A673 (cell line): ENCODE measurements at regions not wholly inside any gene's neighbourhood (a gene's known extent, or its start where the extent isn't known, plus 50 kb on each side); places are given as distances from the start of the nearest gene placed in this dataset.

Source experiments
- CTCF ChIP-seq: fragments of 300-800, 200-600 bp; sonication (generic); conservative IDR thresholded peaks from 2 replicates; pipeline ENCODE4 v1.5.1; 2017; ENCODE audit warnings: low read depth, mild to moderate bottlenecking, antibody characterized with exemption, low read length, moderate library complexity, mixed read lengths
- EZH2 ChIP-seq: fragments of 200-600 bp; sonication (generic); IDR thresholded peaks from 2 replicates; pipeline ENCODE4 v1.6.1; 2017; ENCODE audit warnings: borderline replicate concordance, low read depth, mild to moderate bottlenecking, mixed read lengths, antibody characterized with exemption, low read length; ENCODE audit not compliant: poor library complexity, severe bottlenecking

GRCh38 chr4:148946271-148946670 lies 504.1 kb upstream of the NR3C2 start:
- TF ChIP-seq CTCF (no peak), EZH2 (no peak)
